HG03520 (cell line): ENCODE measurements at regions not wholly inside any gene's neighbourhood (a gene's known extent, or its start where the extent isn't known, plus 50 kb on each side); places are given as distances from the start of the nearest gene placed in this dataset.
"Not testable (repeated sequence)": the region's sequence is repeated elsewhere in the genome, so short reads cannot be mapped to it uniquely, and the experiment has no call there.

ENCODE experiments used
- ATAC-seq: cut with Tn5 transposase; IDR thresholded peaks from one replicate; pipeline ENCODE4 v1.9.1; 2021; ENCODE audit warnings: mild to moderate bottlenecking, moderate library complexity; ENCODE audit not compliant: unreplicated experiment

DNA sequence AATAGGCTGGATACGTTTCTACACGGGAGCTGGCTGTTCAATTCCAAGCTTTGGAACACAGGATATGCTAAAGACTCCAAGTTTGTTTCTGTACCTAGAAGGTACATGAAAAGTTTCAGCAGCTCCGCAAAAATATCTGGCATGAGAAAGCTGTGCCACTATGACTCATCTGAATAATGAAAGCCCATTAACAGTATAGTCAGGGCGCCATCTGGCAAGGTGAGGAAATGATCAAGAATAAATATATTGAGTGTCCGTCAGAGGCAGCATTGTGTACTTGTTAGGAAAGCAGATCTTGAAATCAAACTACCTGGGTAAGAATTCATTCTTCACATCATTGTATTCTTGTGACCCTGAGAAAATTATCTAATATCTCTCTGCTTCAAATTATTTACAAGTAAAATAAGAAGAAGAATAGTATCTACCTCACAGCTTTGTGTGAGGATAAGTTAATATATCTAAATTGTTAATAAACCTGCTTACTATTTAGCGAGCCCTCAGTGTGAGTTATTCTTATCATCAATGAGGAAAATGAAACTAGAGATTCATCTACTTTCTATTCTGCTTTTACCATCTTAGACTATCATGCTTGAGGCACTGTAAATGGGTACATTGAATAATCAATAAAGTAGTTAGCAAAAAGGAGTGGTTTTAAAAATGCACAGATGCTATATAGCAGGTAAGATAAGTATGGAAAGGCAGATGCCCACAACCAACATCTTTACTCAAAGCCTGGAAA is 53.5 kb downstream of the FSCB start:
- no peak for ATAC-seq

DNA sequence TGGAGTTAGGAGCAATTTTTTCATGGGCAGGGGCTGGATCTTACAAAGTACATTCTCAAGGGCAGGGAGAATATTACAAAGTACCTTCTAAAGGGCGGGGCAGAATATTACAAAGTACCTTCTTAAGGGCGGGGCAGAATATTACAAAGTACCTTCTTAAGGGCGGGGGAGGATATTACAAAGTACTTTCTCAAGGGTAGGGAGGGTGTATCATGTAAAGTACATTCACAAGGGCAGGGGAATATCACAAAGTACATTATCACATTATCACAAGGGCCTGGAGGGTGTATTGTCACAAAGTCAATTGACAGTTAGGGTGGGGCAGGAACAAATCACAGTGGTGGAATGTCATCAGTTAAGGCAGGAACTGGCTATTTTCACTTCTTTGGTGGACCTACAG is 56.9 kb downstream of the FSCB start:
- not testable (repeated sequence) for ATAC-seq

DNA sequence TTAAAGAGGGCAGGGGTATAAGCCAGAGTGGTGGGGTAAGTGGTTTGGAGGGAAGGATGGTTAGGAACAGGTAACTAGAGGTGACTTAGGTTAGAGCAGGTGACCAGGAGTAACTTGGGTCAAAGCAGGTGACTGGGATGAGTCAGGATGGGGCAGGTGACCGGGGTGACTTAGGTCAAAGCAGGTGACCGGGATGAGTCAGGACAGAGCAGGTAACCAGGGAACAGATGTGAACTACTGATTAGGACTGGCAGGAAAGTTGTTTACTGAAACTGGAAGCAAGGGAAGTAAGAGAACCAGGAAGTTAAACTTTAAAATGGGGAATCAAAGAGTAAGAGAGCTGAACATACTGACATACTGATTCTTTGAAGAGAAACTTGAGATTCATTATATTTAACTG is 57.4 kb downstream of the FSCB start:
- ATAC-seq: no peak

DNA sequence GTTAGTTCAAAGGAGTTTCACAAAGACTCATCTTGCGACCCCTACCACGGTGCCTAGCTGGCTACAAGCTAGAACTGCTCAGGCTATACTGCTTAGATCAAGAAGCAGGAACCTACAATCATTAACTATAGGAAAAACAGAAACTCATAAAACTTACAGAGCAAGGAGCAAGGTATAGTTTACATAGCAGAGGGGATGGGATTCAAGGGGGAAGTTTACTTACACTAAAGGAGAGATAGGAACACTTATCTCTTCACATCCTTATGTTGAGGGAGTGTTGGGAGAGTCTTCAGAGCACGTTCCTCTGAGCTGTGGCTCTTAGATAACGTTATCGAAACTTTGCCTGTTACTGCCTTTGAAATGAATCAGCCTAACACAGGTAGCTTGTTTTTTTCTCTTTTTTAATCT is 58.1 kb downstream of the FSCB start:
- no peak for ATAC-seq

DNA sequence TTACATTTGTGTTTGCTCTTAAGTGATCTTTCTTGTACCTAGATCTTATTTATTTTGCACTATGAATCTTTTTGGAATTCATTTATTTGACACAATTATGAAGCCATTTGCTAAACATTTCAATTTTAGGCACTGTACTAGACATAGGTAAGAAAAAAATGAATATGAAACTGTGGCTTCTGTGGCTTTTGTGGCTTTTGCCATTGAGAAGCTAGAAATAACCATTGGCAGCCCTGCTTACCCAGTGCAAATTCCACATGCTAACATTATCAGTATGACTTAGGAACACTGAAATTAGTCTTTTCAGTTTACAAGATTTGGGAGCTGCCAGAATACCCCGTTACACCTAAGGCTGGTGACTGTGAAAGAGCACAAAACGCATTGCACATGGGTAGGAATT is 60.1 kb downstream of the FSCB start:
- no peak for ATAC-seq

DNA sequence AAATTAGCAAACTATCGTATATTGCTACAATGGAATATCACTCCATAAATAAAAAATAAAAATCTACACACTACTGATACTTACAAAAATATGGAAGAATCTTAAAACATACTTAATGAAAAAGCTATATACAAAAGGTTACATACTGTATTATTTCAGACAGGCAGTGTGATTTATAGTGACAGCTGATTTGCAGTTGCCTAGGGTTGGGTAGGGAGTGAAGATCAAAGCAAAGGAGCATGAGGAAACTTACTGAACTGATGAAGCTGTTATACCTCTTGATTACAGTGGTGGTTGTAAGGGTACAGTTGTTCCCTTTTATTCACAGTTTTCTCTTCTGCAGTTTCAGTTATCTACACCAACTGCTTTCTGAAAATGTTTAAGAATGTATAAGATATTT is 62.6 kb downstream of the FSCB start:
- ATAC-seq: no peak

DNA sequence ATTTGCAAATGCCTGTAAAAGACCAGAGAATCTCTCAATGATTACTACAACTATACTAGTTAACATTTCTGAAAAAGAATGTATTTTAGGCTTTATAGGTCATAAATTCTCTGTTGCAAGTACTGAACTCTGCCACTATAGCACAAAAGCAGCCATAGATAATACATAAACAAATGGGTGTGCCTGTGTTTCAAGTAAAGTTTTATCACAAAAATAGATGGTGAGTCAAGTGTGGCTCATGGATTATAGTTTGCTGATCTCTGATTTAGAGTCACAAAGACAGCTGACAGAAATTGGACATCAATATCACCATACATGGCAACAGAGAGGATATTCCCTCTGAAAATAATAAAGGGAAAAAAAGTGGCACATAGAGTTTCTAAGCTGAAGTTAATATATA is 68.1 kb downstream of the FSCB start:
- ATAC-seq: no peak

DNA sequence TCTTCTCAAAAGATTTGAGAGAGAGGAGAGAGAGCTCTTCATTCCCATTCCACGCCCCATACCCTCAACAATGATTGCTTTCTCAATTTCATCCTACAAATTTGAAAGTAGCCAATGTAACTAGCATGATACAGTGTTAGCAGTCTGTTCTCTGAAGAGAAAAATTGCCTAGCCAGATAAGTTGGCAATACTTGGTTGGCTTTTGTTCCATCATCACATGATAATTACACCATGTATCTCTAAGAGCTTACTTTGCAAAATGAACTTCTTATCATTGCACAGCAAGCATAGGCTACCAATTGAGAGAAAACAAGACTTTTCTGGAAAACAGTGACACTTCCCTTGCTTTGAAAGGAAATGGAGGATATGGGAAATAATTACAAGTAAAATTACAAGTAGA is 68.9 kb downstream of the FSCB start:
- ATAC-seq: no peak

DNA sequence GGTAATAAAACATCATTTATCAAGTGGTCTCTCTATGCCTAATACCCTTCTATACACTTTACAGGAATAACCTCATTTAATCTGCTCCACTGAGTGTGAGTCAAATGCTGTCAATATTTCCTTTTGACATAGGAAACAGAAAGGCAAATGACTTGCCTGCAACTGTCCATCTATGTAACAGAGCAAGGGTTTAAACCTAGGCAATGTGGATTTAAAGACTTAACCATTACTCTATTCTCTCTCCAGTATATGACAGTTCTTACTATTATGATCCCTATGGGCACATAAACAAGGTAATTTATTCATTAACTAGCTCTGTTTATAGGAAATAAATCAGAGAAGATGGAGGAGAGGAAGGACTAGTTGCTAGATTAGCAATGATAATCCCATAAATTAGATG is 70.6 kb downstream of the FSCB start:
- ATAC-seq: no peak

DNA sequence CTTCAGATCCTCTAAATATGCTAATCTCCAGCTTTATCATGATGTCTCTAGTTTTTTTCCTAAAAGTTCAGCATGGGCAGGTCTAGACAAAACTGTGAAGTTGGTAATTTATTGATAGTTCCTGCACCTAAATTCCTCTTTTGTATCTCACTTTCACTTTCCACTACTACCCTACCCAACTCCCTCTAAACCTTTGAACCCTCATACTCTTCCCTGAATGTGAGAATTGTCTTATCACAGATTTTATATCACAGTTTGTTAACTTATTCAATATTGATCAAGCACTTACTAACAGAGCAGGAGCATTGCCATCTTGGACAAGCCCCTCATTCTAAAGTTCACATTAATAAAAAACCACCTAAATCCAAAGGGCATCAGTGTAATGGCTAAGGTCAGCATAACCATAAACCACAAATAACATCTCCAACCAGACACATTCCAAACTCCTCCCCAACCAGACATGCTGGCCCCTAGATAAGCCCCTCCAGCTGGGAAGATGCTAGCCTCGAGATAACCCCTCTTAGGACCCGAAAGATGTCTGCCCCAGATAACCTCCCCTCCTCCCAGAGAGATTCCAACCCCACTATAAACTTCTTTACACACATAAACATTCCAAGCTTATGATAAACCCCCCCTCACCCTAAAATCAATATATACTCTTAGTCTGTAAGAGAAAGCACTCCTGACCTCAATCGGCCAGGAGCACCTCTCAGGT is 78.7 kb downstream of the FSCB start:
- no peak for ATAC-seq

DNA sequence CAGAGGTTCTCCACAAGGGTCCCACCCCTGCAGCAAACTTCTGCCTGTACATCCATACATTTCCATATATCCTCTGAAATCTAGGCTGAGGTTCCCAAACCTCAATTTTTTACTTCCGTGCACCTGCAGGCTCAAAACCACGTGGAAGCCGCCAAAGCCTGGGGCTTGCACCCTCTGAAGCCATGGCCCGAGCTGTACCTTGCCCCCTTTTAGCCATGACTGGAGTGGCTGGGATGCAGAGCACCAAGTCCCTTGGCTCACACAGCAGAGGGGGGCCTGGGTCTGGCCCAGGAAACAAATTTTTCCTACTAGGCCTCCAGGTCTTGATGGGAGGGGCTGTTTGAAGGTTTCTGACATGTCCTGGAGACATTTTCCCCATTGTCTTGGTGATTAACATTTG is 84.4 kb downstream of the FSCB start:
- no peak for ATAC-seq

DNA sequence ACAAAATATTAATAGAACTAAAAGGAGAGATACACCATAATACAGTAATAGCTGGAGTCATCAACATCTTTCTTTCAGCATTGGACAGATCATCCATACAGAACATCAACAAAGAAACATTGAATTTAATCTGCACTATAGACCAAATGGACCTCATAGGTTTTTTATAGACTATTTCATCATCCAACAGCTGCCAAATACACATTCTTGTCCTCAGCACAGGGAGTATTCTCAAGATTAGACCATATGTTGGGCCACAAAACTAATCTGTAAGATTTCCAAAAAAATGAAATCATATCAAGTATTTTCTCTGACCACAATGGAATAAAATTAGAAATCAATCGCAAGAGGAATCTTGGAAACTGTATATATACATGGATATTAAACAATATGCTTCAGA is 86.9 kb downstream of the FSCB start:
- no peak for ATAC-seq

DNA sequence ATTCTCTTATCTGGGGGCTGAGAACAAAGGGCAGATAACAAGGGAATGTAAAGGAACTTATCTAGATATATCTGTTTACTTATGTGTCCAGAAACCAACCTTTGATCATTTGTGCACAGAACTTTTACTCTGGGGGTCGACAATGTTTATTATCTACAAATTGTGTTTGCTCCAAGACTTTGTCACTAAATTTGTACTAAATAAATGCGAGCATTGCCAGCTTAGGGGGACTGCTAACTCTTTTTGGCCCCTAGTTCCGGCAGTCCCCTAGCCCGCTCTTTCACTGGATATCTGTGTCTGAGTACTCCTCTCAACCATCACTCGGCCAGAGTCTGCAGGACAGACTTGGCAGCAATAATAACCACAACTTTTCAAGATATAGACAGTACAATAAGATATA is 88.2 kb downstream of the FSCB start:
- no peak for ATAC-seq

DNA sequence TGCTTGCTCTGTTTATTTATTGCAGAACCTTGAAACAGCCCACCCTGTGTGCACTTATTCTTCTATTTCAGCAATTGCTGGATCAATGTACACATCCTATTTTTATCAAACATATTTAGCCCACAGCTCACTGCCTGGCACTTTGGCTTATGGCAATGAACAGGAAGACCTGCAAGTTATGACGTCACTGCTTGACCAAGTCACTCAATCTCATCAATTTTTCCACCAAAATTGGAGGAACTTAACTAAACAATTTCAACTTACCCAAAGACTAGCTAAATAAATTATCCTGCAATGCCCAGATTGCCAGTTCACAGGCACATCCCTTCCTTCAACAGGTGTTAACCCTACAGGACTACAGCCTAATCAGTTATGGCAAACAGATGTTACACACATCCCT is 89.3 kb downstream of the FSCB start:
- ATAC-seq: no peak

DNA sequence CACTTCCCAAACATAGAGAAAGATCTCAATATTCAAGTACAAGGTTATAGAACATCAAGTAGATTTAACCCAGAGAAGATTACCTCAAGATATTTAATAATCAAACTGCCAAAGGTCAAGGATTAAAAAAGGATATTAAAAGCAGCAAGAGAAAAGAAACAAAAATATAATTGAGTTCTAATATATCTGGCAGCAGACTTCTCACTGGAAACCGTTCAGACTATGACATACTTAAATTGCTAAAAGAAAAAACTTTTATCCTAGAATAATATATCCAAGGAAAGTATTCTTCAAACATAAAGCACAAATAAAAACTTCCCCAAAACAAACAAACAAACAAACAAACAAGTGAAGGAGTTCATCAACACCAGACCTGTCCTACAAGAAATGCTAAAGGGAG is 92.4 kb downstream of the FSCB start:
- no peak for ATAC-seq

DNA sequence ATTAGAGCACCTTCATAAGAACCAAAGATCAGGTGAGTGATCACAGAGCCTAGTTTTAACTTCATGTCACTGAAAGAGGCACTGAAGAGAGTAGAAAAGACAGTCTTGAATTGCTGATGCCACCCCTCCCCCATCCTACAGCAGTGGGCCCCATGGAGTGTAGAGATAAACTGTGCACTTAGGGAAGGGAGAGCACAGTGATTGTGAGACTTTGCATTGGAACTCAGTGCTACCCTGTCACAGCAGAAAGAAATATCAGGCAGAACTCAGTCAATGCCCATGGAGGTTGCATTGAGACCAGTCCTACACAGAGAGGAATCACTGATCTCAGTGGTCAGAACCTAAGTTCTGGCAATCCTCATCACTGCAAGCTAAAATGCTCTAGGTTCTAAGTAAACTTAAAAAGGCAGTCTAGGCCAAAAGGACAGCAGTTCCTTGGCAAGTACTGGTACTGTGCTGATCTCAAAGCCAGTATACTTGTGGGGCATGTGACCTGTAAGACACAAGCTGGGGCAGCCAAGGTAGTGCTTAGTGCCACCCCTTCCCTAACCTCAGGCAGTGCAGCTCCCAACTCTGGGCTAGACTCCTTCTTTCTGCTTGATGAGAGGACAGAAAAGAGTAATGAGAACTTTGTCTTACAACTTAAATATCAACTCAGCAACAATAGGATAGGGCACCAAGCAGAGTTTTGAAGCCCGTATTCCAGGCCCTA is 94.1 kb downstream of the FSCB start:
- no peak for ATAC-seq

DNA sequence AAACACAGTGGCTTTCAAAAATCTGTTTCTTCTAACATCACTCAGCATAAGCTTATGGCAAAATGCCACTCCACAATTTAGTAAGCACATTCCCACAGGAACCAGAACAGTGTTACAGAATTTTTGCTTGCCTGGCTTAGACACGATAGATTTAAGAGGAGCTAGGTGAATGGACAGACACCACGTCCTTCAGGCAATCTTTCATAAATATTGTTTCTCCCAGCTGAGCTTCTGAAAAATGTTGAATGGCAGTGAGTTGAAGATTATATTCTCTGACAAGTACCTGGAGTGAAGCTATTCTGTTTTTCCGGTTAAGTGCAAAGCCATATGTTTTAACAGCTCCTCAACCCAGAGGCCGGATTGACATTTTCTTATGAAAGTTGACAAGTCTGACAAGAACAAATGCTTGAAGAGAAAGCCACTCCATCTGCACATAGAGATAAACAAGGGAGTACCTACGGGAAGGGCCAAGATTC is 102.0 kb downstream of the FSCB start:
- no peak for ATAC-seq

DNA sequence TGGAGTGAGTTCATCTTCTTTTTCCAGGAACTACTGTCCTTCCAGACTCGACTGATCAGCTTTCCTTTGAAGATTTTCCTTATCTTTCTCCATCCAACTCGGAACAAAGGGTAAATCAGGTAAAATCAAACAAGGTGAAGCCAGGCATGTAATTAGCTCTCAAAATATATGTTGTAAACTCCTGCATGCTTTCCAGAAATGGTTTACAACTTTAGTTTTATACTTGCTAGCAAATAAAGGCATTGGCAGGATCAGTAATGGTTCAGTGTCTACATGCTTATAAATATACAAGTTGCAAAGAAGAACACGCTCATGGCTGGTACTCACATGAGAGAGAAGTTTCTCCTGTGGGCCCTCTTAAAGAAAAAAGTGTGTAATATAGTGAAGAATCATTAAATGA is 102.5 kb downstream of the FSCB start:
- no peak for ATAC-seq

DNA sequence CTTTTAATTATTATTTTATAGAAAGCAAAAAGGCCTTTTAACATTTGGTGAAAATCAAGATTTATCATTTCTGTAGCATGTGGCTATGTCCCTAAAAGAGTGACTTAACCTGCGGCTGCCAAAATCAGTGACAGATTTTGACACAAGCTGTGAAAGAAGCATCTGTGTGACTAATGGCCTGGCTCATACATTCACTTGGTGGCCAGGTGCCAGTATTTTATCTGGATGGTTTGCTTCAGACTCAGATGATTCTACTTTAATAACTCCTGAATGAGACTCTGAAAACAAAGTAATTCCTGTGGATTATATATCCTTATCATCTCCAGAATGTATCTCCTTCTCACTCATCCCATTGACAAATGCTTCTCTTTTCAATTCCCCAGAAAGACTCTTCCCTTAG is 103.0 kb downstream of the FSCB start:
- ATAC-seq: no peak

DNA sequence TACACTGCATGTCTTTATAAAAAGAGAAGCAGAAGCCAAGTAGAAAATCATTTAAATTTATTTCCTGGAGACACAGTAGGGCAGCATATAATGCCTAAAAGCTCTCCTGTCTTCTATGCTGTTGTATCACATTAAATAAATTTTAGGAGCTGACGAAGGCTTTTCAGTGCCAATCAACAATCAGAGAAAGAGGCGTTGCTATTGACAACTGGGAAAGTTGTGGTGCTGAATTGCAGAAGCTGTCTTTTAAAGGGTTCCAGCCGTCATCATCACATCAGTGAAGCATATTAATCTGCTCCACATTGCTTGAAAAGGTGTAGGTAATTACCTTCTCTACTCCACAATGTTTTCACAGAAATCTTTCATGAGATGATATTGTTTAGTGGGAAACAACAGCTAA is 103.9 kb downstream of the FSCB start:
- no peak for ATAC-seq

DNA sequence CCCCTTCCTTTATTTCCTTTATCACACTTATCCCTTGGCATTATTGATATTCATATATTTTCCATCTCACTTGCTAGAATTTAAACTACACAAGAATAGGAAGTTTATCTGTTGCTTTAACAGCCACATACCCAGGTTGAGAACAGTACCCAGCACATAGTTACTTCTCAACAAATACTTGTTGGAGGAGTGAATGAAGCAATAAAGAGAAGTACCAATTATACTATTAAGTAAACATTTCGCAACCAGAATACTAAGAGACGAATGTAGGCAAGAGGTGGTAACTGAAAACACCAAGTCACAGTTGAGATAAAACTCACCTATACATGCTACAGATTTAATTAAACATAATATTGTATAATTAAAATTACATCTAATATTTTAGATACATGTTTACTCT is 110.9 kb downstream of the FSCB start:
- no peak for ATAC-seq

DNA sequence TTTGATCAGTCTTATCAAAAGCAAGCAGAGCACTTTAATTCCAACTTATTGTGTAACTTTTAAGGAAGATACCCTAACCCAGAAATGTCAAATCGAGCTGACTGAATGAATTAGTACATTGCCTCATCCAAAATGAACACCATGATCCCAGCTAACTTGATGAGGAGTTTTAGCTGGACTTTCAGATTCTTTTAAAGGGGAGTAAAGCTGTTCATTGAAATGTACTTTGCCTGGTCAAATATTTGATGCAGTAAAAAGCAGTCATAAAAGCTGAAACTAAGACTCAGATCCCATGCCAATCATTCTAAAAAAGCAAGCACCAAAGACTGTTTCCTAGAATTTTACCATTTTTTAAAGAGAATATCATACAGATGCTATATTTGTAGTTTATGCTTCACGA is 114.1 kb downstream of the FSCB start:
- ATAC-seq: no peak
